SIG-M5 treated with dmso at 0.1 percent for 504 hours (cell line): ENCODE measurements at regions not wholly inside any gene's neighbourhood (a gene's known extent, or its start where the extent isn't known, plus 50 kb on each side); places are given as distances from the start of the nearest gene placed in this dataset.

ENCODE experiments used
- DNase-seq: peaks from one replicate; lab custom pipeline; 2025; ENCODE audit not compliant: unreplicated experiment; lab: John Stamatoyannopoulos, UW

DNA sequence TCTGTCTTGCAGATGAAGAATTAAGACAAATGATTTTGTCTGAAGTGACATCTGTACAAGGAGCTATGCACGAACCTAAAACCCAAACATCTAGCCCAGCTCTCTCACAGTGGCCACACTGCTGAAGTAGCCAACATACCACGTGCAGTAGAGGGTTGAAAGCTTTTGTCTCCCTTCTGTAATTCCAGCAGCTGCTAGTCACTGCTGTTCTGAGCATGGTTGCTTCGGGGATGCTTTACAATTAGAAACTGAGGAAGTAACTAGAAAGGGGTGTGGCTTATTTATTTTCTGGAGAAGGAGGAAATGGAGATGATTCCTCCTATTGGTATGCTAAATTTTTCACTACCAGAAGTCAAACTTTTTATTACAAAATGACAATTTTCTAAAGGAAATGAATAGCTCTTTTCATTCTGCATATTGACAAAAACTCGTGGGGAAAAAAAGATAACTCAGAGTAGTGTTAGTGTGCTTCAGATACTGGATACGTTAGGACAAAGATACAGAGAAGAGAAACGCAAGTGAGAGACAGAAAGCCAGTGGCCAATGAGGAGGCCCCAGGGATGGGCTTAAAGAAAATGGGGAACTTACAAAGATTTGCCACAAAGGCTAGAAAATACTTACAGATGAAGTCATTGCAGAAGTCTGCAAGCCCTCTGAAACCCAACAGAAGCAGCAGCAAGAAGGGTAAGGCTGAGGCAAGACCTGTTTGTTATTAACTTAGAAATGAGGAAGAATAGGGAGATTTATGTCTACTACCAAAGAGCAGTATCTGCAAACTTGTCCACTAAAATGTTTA is 192.7 kb upstream of the MIR17HG start:
- peak; percentile 50 for DNase-seq

DNA sequence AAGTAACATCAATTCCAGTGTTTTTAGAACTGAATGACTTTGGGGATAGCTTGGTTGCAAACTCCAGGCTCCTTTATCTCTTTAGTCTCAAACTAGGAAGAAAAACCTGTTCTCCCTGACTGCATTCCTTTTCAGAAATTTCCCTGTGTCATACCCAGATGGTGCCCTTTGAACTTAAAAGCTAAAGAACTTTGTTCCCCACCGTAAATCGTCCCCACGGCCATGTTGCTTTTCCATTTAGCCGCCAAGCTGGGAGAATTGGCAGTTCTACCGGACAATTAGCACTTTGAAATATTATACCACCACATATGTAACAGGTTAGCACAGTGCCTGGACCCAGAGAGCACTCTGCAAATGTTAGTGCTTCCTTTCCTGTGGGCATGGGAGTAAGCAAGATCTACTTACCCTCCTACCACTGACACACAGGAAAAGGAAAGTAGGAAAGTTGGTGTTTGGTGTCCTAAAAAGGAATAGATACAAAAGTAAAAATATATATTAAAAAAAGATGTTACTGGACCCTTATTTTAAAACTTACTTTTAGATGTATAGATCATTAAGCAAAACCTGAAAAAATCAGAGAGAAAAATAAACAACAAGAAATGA is 191.9 kb upstream of the MIR17HG start:
- no peak for DNase-seq

DNA sequence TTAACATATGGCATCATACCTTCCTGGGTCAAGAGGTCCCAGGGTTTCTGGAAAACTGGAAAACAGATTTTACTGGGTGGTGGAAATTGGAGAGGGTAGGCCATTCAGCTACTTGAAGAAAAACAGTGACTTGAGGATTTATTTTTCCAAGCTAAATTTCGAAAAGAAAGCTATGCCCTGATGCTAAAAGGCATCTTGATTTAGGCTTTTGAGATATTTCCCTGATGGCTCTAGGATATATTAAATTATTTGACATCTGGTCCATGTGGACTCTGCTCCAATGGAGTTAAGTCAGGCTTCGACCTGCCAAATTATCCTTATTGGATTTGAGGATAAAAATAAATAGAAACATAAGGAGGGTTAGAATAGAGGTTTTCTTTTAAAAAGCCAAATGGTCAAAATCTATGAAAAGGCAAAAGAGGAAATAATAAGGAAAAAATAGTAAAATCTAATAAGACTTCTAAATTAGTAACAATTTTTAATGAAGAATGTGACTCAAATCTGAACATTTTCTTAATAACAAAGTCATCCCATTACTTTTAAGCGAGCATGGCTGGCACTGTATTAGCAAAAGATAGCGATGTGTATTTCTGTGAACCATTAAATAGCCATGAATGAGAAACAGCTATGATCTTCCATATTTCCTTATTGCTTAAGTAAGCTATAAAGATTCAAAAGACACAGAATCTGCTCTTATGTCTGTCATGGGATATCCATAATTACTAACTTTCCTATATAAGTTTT is 190.0 kb upstream of the MIR17HG start:
- DNase-seq = no peak

DNA sequence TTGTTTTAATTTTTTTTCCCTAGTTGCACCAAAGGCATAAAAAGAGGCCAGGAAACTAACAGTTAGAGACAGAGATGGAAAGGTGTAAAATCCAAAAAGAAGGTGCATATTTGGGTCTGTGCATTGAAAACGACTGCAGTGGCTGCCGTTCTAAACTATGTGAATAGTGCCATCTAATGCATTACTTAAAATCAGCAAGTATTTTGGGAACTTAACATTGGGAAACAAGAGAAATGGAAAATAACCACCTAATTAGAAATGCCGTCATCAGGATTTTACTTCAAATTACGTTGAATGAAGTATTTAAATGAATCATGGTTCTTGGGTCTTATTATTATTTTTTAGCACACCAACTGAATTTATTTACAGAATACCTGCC is 189.5 kb upstream of the MIR17HG start:
- DNase-seq = no peak

DNA sequence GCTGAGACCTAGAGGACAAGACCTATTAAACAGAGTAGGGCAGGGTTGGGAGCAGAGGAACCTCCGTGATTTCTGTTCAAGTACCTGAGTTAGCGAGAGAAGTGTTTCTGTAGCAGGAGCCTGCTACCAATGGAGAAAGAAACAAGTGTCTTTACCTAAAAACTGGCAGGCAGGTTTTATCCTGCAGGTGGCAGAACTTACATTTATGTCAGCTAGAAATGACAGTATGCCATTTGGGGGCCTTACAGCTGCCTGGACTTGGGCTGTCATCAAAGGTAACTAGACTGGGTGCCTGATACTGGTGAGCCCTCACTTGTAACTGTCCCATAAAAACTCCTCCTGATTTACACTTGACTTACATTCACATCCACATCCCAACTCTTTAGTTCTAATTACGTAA is 185.3 kb upstream of the MIR17HG start:
- no peak for DNase-seq

DNA sequence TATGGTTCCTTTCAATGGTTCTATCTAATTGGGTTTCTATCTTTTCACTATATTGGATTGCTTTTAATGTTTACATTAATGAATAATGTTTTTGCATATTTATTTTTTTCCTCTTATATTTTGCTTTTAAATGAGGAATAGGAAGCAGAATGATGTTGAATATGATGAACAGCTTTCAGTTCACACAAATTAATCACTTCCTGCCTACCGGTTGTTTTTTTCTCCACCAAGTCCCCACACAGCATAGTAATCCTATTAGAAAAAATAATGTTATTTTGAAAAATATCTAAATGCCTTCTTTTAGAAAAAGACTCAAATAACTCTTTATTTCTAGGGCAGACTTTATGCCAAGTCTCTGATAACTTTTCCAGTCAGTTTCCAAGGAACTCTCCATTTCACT is 184.9 kb upstream of the MIR17HG start:
- DNase-seq = no peak

DNA sequence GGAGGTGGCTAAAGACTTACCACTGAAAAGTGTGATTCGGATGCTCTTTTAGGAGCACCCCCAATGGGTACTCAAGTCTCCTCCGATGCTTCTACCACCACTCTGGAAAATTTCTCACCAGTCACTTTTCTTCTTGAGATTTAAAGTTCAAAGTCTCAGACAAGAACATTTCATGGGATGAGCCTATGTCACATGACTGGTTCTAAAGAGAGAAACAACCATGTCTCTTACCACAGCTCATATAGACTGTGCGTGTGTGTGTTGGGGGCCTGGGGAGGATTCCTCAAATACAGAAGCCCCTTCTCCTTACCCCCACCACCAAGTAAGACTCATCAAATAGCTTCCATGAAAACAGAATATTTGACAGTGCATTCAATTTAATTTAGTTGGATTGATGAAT is 181.7 kb upstream of the MIR17HG start:
- no peak for DNase-seq

DNA sequence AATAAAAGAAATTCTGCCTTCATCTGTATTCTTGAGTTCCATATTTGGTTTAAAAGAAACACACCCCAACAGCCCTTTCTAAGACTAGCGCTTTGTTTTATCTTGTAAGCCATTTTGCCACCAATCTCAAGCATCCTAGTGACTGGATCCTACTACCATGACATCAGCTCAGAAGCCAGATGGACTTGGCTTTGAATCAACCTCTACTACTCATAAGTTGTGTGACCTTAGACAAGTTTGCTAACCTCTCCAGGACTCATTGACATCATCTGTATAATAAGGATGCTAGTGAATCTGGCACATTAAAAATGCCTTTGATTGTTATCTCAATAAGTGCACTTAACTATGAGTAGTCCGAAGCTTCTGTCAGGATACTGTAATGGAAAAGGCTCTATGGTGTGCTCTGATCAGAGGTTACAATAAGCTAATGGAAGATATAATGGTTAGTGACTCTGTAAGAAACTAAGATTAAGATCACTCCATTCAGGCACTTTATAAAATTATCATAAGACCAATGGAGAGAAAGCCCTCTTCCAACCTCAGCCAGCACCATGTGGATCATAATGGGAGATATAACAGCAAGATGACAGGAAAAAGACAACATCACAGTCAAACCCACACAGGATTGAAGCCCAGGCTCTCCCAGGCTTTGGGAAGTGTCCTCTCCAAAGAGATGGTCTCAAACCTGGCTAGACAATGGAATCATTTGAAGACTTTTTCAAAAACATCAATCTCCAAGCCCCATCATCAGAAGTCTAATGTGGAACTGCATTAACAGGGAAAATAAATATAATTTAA is 180.6 kb upstream of the MIR17HG start:
- no peak for DNase-seq

DNA sequence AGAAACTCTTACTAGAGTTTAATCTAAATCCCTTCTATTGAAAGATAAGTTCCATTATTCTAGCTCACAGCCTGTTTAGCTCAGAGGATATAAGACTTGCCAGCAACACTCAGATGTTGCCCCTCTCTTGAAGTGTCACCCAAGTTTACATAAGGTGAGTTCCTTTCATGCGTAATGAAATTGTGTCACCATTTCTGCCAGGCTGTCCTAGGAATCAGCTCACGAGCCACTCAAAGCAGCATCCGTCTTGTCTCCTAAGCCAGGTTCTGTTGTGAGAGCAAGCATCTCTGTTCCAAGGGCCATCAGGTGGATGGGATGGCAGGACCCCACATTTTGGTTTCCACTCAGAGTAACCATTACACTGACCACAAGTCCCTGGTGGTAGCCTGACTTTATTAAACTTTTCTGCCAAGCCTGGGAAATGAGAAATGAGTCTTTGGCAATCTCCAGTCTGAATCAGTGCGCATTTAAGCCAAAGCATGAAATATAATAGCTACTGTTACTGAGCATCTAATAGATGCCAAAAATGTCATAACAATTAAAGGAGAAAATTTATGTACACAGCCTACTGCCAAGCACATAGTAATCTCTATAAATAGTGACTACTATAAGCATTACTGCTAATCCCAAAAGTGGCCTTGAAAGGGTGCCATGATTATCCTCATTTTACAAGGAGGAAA is 179.6 kb upstream of the MIR17HG start:
- no peak for DNase-seq

DNA sequence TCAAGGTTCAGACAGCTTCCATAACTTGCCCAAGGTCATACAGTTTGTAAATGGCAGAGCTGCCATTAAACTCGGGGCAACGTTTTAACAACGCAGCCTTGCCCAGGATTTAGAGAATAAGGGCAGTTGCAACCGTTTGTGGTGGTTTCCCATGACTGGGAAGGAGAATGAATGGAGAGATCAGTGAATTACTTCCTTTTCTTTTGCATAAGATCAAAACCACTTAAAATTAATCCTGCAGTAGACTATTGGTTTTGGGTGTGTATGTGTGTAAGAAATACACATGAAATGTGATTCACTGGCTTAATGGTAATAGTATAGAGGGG is 179.1 kb upstream of the MIR17HG start:
- no peak for DNase-seq

DNA sequence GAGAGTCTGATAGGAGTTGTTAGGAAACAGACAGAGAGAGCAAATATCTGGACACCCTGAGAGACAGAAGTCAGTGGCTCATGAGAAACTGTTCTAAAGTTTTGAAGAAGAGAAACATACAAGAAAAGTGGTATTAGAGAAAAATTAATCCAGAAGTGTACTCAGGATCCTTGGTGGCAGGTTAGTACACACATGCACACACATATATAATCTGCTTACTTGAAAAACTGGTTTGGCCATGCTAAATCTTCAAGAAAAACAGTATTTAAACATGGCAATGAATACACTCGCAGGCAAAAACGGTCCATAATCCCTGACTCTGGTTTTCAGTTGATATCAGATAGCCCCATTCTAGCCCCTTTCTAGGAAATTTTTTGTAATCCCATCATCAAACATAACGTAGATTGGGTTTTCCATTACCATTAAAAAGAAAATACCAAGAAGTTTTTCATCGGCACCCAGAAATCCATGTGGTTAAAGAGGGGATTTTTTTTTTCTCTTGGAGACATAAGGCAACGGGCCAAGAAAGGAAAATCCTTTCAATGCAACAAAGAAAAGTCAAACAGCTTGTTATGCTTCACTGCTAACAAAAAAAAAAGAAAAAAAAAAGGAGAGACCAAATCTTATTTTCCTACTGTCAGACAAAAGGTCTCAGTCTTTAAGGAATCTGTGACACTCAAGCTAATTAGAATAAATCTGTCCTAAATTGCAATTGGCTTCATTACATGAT is 178.0 kb upstream of the MIR17HG start:
- DNase-seq = no peak

DNA sequence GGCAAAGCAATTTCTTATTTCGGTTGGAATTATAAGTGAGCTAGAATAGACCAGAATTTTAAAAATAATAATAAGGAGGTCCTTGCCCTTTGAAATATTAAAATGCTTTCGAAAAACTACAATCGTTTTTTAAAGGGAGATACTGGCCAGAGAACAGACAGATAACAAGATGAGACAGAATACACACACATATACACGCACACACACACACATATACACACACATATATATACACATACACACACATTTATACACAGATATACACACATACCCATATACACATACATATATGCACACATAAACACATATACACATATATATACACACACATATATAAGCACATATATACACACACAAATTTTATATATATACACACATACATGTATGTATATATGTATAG is 175.3 kb upstream of the MIR17HG start:
- no peak for DNase-seq

DNA sequence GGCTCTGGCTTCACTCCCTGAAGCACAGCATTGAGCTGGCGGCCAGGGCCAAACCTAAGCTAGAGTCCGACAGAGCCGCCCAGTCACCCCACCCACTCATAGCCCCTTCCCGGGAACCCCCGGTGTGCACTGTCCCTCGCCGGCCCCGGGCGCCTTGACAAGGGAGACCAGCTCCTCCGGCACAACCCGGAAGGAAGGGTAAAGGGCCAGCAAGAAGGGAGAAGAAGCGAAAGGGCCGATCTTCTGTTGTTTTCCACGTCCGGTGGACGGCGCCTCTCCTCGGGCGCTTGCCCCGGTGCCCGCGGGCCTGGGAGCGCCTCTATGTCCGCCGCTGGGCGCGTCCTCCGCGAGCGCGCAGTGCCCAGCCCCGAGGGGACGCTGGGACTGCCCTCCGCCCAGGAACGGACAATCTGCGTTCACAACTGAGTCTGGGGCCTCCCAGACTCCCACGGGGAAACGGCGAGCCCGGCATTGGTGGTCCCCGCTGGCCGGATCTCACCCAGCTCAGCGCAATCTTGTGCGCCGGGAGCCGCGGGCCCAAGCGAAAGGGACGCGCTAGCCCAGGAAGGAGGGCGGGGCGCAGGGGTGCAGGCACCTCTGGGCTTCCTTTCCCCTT is 172.5 kb upstream of the MIR17HG start:
- DNase-seq = no peak

DNA sequence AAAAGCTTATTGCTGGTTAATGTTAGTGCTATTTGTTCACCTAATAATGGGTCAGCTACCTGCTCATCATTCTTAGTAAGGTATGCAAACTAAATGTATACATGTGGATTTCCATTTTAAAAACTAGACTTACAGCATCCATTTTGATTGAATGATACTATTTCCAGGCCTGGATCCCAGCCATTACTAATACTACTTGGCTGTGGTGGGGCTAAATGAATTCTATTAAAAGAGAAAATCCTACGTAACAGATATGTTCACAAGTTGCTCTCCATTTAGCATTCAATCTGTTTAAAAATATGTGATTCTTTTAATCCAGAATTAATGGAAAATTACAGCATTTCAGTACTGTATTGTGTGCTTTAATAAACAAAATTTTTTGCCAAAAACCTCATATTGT is 169.4 kb upstream of the MIR17HG start:
- DNase-seq = no peak

DNA sequence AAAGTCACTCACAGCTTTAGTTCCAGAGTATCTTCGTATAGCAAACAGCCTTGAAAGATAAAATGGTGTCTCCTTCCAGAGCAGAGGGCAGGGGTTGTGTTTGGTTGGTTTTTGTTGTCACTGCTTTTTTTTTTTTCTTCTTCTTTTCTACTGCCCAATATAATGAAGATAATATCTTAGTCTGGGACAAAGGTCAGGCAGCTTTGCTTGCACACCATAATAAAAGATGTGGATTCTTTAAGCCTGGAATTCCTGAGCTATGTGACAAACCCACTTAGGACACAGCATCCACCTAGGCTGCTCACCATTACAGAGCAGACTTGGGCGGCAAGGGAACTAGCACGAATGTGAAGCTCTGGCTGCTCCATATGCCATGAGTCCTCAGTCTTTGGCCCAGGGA is 165.6 kb upstream of the MIR17HG start:
- DNase-seq = no peak

DNA sequence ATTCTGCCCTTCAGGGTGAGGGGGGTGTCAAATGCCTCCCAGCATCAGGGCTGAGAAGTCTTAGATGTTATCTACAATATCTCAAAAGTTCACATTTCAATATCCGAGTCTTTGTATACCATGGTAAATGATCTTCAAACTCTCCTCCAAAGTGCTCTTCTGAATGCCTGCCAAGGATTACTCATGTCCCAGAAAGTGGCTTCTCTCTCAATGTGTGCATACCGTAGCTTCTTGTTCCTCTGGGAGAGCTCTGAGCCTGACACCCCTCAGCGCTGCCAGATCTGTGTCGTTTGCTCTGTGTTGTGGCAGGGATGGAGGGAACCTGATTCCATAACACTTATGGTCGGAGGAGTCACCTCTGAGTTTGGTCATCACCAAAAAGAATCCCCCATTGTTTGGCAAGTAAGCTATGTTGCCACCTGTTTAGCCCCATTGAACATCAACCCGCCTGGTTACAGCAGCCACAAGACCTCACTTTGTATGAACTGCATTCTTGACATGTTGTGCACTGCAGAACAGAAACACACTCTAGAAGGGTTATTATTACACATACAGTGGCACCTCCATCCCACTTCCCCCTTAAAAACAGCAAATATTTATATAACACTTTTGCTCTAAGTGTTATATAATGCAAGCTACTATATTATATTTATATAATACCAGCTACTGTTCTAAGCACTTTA is 163.1 kb upstream of the MIR17HG start:
- DNase-seq = no peak

DNA sequence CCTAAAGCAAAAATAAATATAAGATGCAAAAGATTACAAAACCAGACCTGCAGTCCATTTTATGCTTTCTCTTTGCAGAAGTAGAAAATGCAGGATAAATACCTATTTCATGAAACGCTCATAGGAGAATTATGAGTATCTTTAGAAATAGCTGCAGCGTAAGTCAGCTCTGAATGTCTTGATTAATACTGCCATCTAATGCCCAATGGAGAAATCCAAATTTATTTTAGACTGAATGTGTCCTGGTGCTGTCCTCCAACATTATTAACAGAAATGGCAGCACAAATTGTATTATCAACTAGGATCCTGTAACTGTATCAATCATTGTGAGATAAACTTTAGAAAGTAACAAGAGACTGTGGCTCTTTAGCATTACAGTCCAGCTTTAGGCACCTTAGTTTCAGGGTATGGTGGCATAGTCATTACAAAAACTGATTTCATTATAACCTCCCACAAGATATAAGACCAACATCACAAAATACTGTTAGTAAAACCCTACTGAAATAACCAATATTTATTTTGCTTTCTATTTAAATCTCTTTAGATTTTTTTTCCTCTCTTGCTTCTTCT is 162.1 kb upstream of the MIR17HG start:
- DNase-seq = peak; percentile 10

DNA sequence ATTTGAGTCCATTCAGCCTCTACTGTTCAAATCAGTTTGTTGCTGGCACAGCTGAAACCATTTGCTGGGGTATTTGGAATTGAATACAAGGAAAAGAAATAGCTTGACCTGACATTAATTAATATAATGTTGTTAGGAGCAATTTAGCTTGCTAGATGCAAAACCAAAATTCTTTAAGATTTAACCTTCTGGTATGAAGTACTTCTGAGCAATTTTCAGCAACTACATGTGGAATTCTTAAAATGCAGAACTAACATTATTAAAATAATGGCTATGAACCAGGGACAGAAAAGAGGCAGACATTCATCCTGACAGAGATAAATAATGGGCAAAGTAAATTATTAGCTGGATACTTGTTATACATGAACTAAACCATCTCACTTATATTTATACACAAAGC is 160.0 kb upstream of the MIR17HG start:
- DNase-seq = no peak

DNA sequence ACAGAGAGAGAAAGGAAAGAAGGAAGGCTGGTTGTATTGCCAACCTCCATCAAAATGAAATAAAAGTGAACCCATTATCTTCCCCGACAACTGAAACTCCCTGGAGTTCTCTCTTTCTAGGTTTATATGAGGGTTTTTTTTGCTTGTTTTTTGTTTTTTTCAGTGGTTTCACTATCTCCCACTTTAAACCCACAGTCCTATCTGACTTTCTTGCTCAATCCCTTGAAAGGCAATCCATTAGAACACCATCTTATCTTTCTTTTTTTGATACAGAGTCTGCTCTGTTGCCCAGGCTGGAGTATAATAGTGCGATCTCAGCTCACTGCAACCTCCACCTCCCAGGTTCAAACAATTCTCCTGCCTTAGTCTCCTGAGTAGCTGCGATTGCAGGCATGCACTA is 158.0 kb upstream of the MIR17HG start:
- no peak for DNase-seq
